ENCODE measurements at regions not wholly inside any gene's neighbourhood (a gene's known extent, or its start where the extent isn't known, plus 50 kb on each side); places are given as distances from the start of the nearest gene placed in this dataset.

GRCh38 chr1:5244631-5245285, 590.3 kb downstream of the AJAP1 start:
- DNase-seq = no peak

DNA sequence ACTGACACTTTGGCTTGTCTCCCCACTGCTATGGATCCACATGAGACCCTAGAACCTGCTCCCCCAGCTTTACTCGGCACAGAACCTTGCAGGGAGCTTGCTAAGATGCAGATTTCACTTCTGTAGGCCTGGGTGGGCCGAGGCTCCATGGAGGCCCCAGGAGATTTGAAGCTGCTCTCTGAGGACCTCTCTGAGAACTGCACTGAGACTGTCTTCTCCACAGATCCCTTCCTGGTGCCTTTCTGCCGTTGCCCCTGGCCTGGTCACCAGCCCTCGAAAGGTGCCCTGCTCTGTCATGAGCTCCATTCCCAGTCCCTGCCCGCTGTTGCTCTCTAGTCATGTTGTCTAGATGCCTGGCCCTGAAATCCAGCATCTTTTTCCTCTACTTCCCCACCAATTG, 588.4 kb downstream of the AJAP1 start:
- no peak for DNase-seq

- no peak for DNase-seq
Measured at GRCh38 chr1:5239911-5240310, 585.5 kb downstream of the AJAP1 start.

DNA sequence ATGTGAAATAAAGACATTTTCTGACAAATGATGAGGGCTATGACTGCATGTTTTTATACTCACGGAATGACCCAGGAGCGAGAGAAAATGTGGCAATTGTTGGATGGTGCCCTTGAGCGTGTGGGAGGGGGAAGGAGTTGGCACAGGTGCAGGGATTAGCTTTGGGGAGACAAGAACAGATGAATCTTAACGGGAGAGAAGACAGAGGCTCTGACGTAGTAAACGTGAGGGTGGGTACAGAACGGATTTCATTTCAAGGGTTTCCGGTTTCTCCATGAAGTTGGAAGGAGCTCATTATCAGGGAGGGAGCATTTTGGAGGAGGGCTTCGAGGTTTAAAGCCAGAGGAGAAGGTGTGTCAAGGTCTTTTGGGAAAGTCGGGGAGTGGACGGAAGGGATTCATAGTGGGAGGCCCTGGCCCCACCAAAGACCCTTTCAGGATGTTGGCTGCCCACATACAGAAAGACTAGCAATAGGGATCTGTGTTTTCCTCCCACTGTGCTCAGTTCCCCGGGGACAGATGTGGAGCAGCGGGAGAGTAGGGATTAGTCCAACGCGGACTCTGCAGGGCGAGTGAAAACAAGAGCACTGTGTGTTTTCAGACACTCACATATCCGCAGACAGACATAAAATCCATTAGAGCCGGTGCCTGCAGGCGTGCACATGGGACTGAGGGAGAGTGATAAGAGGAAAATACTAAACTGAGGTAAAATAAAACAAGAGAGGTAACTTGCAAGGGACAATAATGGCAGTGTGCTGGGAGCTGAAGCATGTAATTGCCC, 584.1 kb downstream of the AJAP1 start:
- no peak for DNase-seq

DNA sequence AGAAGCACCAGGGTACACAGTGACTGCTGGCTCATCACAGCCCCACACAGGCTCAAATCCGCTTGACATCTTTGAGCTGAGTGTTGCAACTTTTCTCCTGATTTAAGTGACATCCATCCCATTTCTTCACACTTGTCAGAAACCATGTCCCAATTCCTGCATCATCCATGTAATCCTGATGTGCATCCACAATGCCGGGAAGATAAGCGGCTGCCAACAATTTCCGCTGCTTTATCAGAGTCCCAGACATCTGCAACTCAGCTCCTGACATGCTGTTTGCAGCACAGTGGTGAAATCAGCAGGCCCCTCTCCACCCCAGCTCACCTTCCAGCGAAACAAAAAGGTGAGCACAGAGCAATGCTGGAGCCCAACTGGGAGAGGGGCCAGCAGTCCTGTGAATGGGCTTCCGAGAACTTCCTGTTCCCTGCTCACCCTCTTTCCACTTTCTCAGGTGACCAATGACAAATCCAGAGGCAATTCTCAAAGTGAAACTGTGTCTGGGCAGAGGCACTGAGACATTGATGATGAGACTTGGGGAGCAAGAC, 581.0 kb downstream of the AJAP1 start:
- DNase-seq = no peak

DNA sequence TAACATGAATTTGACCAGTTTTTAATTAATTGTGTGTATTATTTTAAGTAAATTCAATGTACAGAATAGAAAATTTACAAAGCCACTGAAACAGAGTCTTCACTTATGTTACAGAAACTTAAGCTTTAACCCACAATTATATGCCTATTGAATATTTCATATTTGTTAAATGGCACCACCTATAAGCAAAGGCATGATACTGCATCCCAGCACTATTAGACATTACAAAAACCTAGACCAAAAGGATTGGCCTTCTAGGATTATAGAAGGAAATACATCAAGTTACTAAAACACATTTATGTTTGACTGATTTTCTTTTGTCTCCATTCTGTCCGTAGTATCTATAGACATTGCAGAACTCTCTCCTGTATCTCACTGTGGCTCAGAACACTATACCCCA, 578.1 kb downstream of the AJAP1 start:
- DNase-seq = no peak

DNA sequence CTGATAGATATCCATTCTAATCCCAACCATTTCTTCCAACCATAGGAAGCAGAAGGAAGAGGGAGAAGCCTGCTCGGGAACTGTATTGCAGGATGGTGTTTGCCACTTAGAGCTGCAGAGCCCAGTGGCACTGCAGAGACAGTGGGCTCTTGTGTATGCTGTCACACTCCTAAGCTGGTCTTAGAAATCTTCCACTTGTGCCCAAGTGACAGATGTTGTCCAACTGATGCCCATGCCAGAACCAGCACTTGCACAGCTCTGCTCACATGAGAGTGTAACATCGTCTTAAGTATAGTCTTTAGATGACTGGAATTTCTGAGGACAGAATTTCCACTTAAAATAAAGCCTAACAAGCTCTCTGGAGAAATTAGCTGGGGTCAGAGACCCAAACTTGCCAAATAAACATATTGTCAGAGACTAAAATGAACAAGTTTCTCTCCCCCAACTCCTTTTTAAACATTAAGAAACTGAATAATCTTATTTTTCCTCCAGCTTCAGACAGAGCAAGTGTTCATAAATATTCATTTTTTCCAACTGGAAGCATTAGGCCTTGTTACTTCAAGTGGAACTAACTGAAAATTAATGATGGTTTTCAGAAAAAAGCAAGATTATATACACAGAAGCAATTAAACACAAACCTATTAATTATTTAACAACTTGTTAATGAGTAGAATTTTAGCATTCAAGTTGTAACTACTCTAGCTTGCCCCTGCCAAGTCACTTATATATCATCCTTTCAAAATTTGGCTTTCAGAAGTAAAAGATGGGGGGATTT, 577.3 kb downstream of the AJAP1 start:
- no peak for DNase-seq

- DNase-seq = no peak
Measured at GRCh38 chr1:5227114-5227513, 572.7 kb downstream of the AJAP1 start.

DNA sequence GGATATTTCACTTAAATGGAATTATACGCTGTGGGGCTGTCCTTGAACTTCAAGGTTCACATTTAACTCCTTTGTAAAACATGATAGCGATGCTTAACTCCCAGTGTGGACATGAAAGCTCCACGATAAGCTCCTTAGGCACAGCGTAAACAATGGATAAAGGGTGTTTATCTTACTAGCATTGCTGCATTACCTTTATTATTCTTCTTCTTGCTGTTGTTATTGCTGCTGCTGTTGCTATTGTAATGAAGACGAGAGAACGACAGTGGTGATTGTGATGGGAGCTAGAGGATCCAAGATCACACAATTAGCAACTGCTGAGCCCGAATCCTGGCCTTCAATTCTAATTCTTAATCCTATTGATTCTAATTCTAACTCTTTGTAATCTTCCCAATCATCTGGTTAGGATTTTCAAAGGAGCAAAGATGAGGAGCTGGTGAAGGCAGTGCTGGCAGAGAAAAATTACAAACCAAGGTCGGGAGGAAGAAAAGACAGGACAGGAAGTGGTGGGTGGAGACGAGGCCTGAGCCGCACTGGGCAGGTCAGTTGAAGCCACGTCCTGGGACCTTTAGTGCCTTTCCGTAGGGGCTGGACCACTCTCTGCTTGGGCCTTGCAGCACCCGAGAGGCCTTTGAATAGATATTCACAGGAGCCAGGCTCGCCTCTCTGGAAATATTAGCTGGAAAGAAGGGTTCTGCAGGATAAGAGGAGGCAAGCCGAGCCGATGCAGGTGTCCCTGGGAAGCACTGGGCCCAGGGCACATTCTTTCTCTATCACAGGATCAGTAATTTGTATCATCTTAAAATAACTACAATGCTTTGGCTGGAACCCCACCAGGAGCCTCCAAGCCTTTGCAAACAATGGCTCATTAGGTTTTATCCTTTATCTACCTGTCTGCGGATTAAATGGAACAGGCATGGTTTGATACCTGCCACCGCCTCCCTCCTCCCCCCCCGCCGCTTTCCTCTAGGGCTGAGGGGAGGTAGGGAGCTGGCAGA, 571.6 kb downstream of the AJAP1 start:
- no peak for DNase-seq

DNA sequence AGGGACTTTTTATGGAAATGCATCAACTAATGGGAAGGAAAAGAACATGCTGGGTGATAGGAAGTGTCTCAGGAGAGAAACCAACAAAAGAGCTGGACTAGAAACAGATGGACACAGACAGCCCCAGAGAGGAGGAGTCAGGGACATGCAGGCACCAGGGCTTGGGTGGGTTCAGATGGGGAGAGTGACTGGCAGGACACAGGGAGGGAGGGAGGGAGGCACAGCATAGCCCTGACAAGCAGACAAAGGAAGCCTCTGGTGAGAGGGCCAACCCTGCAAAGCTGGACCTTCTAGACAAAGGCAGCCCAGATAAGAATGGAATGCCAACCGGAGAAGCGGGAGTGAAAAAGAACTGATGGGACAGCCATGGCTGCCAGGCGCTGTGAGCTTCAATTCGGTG, 568.8 kb downstream of the AJAP1 start:
- no peak for DNase-seq

DNA sequence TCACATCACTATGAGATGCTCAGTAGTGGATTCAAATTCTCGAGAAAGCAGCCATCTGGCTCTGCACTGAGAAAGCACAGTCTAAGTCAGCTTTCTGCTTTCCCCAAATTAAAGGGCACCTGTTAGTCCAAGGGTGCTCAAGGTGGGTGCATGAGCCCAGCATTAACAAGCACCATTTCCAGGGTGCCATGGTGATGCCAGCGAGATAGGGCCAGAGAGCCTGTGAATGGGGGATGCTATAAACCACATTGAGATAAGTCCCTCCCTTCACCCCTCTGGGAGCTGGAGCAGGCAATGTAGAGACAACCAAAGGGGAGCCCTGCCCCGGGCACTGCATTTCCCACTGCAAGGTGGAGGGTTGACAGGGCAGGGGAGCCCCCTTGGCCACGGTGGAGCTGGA, 568.2 kb downstream of the AJAP1 start:
- no peak for DNase-seq

DNA sequence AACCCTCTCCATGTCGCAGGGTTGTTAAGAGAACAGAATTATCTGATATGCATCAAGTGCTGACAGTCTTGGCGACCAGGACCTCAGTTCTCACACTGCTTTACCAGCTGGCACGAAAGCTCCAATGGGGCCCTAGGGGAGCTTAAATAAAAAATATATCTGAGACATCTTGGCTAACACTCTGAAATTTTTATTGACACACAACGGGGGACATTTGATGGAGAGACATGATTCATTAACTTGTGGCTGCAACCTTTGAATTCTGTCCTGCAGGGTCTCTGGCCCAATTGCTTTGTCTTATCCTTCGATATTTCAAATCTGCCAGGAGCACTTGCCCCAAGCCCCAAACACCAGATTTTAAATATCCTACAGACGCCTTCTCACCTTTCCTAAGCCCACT, 567.0 kb downstream of the AJAP1 start:
- no peak for DNase-seq

GRCh38 chr1:5220821-5221220, 566.4 kb downstream of the AJAP1 start:
- no peak for DNase-seq

DNA sequence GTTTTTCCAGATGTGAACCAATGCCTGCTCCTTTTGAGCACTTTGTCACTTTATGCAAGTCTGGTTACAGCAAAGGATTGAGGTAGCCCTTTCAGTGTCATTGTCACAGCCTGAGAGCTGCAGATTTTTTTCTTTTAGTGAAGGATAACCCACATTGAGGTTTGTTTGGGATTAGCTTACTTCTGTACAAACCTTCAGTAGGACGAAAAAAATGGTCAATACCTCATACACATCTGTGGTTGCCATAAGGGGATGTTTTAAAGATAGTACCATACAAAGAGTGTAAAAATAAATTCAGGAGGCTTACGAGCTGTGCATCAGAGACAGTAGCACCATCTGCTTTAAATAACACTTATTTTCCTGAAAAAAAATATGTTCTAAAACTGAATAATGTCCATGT, 566.0 kb downstream of the AJAP1 start:
- DNase-seq = no peak

GRCh38 chr1:5200006-5200405, 545.6 kb downstream of the AJAP1 start:
- DNase-seq = no peak

GRCh38 chr1:5198328-5198727, 543.9 kb downstream of the AJAP1 start:
- DNase-seq = no peak

DNA sequence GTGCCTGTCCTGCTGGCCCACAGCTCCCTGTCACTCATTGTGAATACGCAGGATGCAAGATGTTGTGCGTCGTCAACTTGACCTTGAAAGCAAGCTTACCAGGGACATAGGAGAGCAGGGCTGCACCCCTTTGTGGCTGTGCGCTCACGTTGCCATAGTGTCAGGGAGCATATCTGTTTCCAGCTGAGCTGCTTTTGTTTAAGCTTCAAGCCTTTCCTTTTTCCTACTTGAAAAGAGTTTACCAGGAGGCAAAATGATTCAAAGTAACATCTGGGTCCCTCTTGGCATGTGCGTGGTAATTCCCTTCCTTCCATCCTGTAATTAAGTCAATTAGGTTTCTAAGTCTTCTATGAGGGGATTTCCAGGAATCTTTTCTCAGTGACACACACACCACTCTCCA, 537.1 kb downstream of the AJAP1 start:
- no peak for DNase-seq

DNA sequence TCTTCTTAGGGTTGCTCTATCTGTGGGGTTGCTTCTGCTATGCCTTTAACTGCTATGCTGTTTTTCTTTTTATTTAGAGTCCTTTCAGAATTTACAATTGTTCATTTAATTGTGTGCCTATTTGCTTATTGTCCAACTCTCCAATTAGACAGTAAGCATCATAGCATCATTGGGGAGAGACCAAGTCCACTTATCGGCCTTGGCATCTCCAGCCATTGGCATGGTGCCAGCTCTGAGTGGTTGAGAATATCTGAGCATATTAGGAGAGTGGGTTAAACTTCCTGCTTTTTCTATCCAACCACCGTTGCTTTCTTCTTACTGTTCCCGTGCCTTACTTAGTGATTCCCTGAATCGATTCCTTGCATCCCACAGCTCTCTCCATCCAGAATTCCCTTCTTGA, 535.0 kb downstream of the AJAP1 start:
- DNase-seq = no peak

DNA sequence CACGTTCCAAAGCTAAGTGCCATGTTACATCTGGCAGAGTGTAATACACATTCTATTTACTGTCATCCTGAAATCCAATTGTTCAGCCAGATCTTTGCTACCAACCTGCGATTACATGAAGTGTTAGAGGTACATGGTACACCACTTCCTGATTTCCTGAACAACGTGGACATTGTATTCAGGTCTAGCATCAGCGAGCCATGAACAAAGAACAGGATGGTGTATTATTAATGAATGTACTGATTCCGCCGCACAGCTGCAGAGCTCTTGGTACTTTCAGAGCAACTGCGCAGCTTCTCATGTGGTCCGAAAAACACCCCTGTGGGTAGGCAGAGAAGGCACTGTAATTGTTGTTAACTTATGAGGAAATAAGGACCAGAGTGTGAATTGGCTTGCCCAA, 511.4 kb downstream of the AJAP1 start:
- no peak for DNase-seq

- no peak for DNase-seq
Measured at GRCh38 chr1:5164158-5164557, 509.7 kb downstream of the AJAP1 start.

- no peak for DNase-seq
Measured at GRCh38 chr1:5161372-5161771, 507.0 kb downstream of the AJAP1 start.

GRCh38 chr1:5157175-5157574, 502.8 kb downstream of the AJAP1 start:
- DNase-seq = no peak
